Spleen (tissue), 11 donors: ENCODE measurements at regions not wholly inside any gene's neighbourhood (a gene's known extent, or its start where the extent isn't known, plus 50 kb on each side); places are given as distances from the start of the nearest gene placed in this dataset.

Source experiments
- DNase-seq: peaks from one replicate; pipeline ENCODE4 v3.0.0-alpha.2; 2020
- H3K27ac ChIP-seq, 8 donors: fragments of 200-600 bp; sonication (generic) in 7 of 8; 1 replicate in 4 of 8; 2 replicates in 4 of 8; pipeline versions ENCODE4 v1.5.0 to v1.8.0; 2016 to 2021; ENCODE audit warnings: inconsistent platforms in 4 of 8, mild to moderate bottlenecking in 4 of 8, moderate library complexity in 1 of 8
- H3K27me3 ChIP-seq, 7 donors: fragments of 200-600 bp; sonication (generic) in 6 of 7; replicated peaks in 1 of 7; 1 replicate in 4 of 7; 2 replicates in 3 of 7; pipeline versions ENCODE4 v1.5.0 to v1.8.0; 2016 to 2021; ENCODE audit warnings: inconsistent platforms in 3 of 7, mild to moderate bottlenecking in 1 of 7
- H3K36me3 ChIP-seq, 6 donors: fragments of 200-600 bp; sonication (generic) in 5 of 6; 1 replicate in 4 of 6; 2 replicates in 2 of 6; pipeline versions ENCODE4 v1.5.0 to v1.8.0; 2016 to 2021; ENCODE audit warnings: inconsistent platforms in 2 of 6
- H3K4me1 ChIP-seq, 6 donors: fragments of 200-600 bp; sonication (generic) in 5 of 6; 1 replicate in 3 of 6; 2 replicates in 3 of 6; pipeline versions ENCODE4 v1.5.0 to v1.8.0; 2016 to 2021; ENCODE audit warnings: inconsistent platforms in 3 of 6
- H3K4me3 ChIP-seq, 8 donors: fragments of 200-600 bp; sonication (generic) in 7 of 8; 1 replicate in 4 of 8; 2 replicates in 4 of 8; pipeline versions ENCODE4 v1.5.0 to v1.8.0; 2016 to 2021; ENCODE audit warnings: inconsistent platforms in 4 of 8, mild to moderate bottlenecking in 4 of 8, moderate library complexity in 2 of 8
- H3K9me3 ChIP-seq, 8 donors: fragments of 200-600 bp; sonication (generic) in 7 of 8; 1 replicate in 4 of 8; 2 replicates in 4 of 8; pipeline versions ENCODE4 v1.5.0 to v1.8.0; 2016 to 2021; ENCODE audit warnings: inconsistent platforms in 4 of 8
- POLR2A ChIP-seq, 3 donors: fragments of 450-650 bp; IDR thresholded peaks; one replicate each; pipeline ENCODE4 v1.5.1; 2017; ENCODE audit warnings: antibody characterized with exemption in 3 of 3, mild to moderate bottlenecking in 1 of 3
- POLR2AphosphoS5 ChIP-seq, 3 donors: sonication (generic); formaldehyde crosslinking; IDR thresholded peaks; one replicate each; pipeline ENCODE4 v1.5.1; 2017; ENCODE audit warnings: antibody characterized with exemption in 3 of 3
- WGBS, 5 donors: extraction: QIAGEN DNeasy Blood & Tissue Kit in 3 of 5; methylation state at CpG; one replicate each; pipeline versions ENCODE4 v1.1.5 to v1.1.7; 2013 to 2018; 5-methylcytosine and 5-hydroxymethylcytosine counted together
- intact Hi-C: fragments of 100-400 bp; cut with DNase I; formaldehyde crosslinking; loops from one replicate; pipeline ENCODE4 v1.15.0; 2023; ENCODE audit warnings: low total_unique reads
- TF ChIP-seq, protein P1 (sequence below), 11 experiments: fragments of 200-600 bp in 7 of 11; fragments of 450-650 bp in 4 of 11; sonication (generic) in 4 of 11; IDR thresholded peaks in 8 of 11; conservative IDR thresholded peaks in 3 of 11; 1 replicate in 7 of 11; 2 replicates in 4 of 11; pipeline versions ENCODE4 v1.4.0 to v1.8.0; 2016 to 2021; ENCODE audit warnings: antibody characterized with exemption in 11 of 11, inconsistent platforms in 4 of 11, mild to moderate bottlenecking in 1 of 11
- donor health status: healthy with polysubstance abuse.
- donor health status: DM: no; HTN: no; CAD: no; lungs with moderate emphysema.
- donor health status: DM: no; HTN: no; CAD: no.
- donor health status: Bipolar disorder and iron deficiency.
- donor health status: healthy.
- donor health status: DM: no; HTN: no; CAD: no.
- donor health status: DM: yes; HTN: yes; CAD: no.

DNA sequence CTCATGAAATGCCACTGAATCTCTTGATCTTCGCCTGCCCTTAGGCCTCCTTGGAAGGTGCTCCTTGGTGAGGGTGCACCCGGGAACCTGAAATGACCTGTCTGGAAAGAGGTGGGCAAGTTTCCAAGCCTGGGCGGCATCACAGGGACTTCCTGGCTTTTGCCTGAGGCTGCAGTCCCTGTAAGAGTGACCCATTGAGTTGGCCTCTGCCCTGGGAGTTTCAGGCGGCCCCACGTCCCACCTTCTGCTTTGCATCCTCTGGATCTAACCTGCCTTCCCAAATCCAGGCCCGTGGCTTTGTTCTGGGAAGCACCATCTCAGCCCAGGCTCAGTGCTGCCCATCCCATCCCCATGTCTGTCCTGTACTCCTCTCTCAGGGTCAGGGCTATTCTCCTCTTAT, 356.4 kb downstream of the RPS24 start:
- TF ChIP-seq, protein P1, sequence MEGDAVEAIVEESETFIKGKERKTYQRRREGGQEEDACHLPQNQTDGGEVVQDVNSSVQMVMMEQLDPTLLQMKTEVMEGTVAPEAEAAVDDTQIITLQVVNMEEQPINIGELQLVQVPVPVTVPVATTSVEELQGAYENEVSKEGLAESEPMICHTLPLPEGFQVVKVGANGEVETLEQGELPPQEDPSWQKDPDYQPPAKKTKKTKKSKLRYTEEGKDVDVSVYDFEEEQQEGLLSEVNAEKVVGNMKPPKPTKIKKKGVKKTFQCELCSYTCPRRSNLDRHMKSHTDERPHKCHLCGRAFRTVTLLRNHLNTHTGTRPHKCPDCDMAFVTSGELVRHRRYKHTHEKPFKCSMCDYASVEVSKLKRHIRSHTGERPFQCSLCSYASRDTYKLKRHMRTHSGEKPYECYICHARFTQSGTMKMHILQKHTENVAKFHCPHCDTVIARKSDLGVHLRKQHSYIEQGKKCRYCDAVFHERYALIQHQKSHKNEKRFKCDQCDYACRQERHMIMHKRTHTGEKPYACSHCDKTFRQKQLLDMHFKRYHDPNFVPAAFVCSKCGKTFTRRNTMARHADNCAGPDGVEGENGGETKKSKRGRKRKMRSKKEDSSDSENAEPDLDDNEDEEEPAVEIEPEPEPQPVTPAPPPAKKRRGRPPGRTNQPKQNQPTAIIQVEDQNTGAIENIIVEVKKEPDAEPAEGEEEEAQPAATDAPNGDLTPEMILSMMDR (IDR thresholded peaks at IDR 0.05 in 8 of 11, conservative IDR thresholded peaks at IDR 0.05 in 3 of 11): no peak
- TF ChIP-seq POLR2AphosphoS5 (IDR thresholded peaks at IDR 0.05) (no peak), POLR2A (IDR thresholded peaks at IDR 0.05) (no peak)
- H3K4me1 ChIP-seq: no peaks in the 10 kb centered on the region
- 77 to 94% (median 84%) methylated on average over 6 of the region's 6 CpGs for WGBS, 5 donors
- peaks cover 0 to 10% (median 0%) of the 10 kb centered on the region in 7 donors for H3K27me3 ChIP-seq
- intact Hi-C loops: no loop called here
- no peak overlapping the region for H3K27ac ChIP-seq
- no peaks in the 10 kb centered on the region for H3K9me3 ChIP-seq
- no peaks in the 10 kb centered on the region for H3K36me3 ChIP-seq
- peak; percentile 50 for DNase-seq
- no peak overlapping the region for H3K4me3 ChIP-seq

DNA sequence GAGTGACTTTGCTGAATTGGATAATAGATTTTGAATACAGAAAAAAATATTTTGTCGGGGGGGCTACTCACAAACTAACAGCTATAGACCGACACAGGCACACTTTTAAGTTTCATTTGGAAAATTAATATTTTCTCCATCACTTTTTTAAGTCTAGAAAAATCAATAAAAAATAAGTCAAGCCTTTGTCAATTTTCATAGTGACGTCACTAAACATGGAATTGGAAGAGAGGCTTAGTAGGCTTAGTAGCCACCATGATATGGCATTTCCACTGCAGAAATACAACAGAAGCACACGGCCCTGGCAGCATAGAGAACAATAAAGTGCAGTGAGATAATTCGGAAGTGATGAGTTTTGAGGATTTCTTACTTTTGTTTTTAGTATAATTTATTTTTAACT, 357.2 kb downstream of the RPS24 start:
- Histone ChIP-seq H3K27ac (no peak overlapping the region), H3K9me3 (no peaks in the 10 kb centered on the region), H3K27me3 (peaks cover 0 to 10% (median 0%) of the 10 kb centered on the region in 7 donors), H3K4me1 (no peaks in the 10 kb centered on the region), H3K4me3 (no peak overlapping the region), H3K36me3 (no peaks in the 10 kb centered on the region)
- intact Hi-C loops: no loop called here
- DNase-seq: no peak
- no peak for TF ChIP-seq POLR2A (IDR thresholded peaks at IDR 0.05)
- TF ChIP-seq POLR2AphosphoS5 (IDR thresholded peaks at IDR 0.05): no peak
- TF ChIP-seq, protein P1 (IDR thresholded peaks at IDR 0.05 in 8 of 11, conservative IDR thresholded peaks at IDR 0.05 in 3 of 11): no peak
- WGBS, 5 donors: 88 to 95% (median 90%) methylated on average over 5 of the region's 5 CpGs

GRCh38 chr10:78391585-78391984, 357.9 kb downstream of the RPS24 start:
- TF ChIP-seq, protein P1 (IDR thresholded peaks at IDR 0.05 in 8 of 11, conservative IDR thresholded peaks at IDR 0.05 in 3 of 11): no peak
- TF ChIP-seq POLR2A (IDR thresholded peaks at IDR 0.05) (no peak), POLR2AphosphoS5 (IDR thresholded peaks at IDR 0.05) (no peak)
- intact Hi-C loops: no loop called here
- DNase-seq: no peak

GRCh38 chr10:78392197-78392596, 358.5 kb downstream of the RPS24 start:
- intact Hi-C loops: no loop called here
- Histone ChIP-seq H3K4me1 (no peaks in the 10 kb centered on the region), H3K4me3 (no peak overlapping the region), H3K27me3 (peaks cover 0 to 10% (median 0%) of the 10 kb centered on the region in 7 donors), H3K9me3 (no peaks in the 10 kb centered on the region), H3K27ac (no peak overlapping the region), H3K36me3 (no peaks in the 10 kb centered on the region)
- WGBS, 5 donors: 90 to 96% (median 94%) methylated on average over 2 of the region's 2 CpGs
- no peak for TF ChIP-seq POLR2AphosphoS5 (IDR thresholded peaks at IDR 0.05)
- TF ChIP-seq POLR2A (IDR thresholded peaks at IDR 0.05): no peak
- TF ChIP-seq, protein P1 (IDR thresholded peaks at IDR 0.05 in 8 of 11, conservative IDR thresholded peaks at IDR 0.05 in 3 of 11): no peak
- DNase-seq: no peak

More at GRCh38 chr10:78391585-78391984, 357.9 kb downstream of the RPS24 start:
- no peaks in the 10 kb centered on the region for H3K9me3 ChIP-seq
- WGBS, 5 donors: 82 to 96% (median 88%) methylated on average over 7 of the region's 7 CpGs
- no peak overlapping the region for H3K27ac ChIP-seq
- H3K27me3 ChIP-seq: peaks cover 0 to 10% (median 0%) of the 10 kb centered on the region in 7 donors
- no peaks in the 10 kb centered on the region for H3K36me3 ChIP-seq
- no peak overlapping the region for H3K4me3 ChIP-seq
- no peaks in the 10 kb centered on the region for H3K4me1 ChIP-seq
